Fibroblast of skin of back (primary cell): ENCODE measurements at regions not wholly inside any gene's neighbourhood (a gene's known extent, or its start where the extent isn't known, plus 50 kb on each side); places are given as distances from the start of the nearest gene placed in this dataset.

ENCODE experiments used
- DNase-seq: peaks from one replicate; pipeline ENCODE4 v3.0.0-alpha.2; 2013

DNA sequence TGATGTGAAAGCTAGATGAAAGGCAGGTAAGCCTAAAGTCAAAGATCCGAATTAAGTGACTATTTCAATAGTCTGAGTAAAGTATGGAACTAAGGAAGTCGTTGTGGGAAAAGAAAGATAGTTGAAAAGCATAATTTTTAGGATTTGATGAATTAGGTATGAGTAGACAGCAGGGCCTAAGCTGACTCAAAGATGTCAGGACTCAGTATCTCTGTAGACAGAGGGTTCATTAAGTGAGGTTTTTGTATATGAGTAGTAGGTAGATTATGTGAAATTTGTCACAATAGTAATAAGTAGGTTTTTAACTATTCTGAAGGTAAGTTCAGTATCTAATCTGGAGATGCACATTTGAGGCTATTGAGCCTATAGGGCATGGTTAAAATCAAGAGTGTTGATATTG is 196.4 kb downstream of the RASSF9 start:
- DNase-seq: no peak

DNA sequence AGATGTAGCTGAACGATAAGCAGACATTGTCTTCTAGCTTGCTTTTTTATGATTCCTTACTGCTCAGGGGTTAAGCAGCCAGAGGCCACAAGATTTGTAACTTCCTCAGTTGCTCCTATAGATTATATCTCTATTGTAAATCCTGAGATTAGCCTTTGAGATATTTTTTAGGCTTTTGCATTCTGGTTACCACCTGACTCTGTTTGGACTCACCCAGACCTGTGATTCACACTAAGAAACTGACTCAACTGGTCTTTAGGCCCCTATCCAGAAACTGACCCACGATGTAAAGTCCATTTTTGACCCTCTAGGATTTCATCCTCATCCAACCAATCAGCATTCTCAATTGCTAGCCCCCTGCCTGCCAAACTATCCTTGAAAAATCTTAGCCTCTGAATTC is 194.4 kb downstream of the RASSF9 start:
- DNase-seq: no peak

DNA sequence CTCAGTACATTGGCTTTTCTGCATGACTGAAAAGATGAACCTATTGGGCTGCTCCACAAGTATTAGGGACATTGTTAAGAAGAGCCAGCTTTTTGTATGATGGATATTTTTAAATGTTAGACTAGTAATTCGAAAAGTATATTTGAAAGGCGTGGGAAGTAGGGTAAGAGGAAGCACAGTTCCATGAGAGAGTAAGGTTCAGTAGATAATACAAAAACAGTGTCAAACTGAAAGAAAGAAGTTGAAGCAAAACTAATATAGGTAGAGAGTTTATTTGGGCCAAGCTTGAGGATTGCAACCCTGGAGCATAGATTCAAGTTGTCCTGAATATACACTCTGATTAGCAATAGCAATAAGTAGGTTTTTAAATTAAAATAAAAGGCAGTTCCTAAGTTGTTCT is 193.9 kb downstream of the RASSF9 start:
- no peak for DNase-seq

DNA sequence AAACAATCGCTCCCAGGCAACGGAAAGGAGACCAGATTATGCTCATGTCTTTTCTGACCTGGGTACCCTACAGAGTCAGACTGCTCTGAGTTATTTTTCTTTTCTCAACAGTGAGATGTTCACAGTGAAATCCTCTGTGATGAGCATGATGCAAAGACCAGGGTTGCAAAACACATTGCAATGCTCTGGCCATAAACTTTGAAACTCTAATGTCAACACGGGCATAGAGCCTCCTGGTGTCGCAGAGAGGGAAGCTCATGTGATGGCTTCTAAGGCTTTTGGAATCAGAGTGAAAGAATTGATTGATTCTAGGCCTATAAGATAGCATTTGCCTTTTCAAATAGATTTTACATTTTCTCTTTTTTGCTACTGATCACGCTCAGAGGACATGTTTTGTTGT is 193.4 kb downstream of the RASSF9 start:
- DNase-seq: peak; percentile 5

DNA sequence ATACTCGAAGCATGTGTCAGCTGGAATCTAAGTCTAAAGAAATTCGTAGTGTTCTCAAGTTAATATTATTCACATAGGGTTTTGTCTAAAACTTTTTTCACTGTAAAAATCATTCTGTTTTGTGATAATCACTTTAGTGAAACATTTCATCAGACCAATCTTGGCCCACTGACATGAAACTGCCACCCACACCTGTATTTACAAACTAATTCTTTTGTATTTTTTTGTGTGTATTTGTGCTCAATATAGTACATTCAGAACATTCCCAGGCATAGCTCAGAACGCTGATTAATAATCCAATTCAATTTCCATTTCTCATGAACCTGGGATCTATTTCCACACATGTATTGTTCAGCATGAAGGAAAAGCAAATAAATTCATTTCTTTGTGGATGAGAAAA is 191.7 kb downstream of the RASSF9 start:
- DNase-seq: peak; percentile 12

DNA sequence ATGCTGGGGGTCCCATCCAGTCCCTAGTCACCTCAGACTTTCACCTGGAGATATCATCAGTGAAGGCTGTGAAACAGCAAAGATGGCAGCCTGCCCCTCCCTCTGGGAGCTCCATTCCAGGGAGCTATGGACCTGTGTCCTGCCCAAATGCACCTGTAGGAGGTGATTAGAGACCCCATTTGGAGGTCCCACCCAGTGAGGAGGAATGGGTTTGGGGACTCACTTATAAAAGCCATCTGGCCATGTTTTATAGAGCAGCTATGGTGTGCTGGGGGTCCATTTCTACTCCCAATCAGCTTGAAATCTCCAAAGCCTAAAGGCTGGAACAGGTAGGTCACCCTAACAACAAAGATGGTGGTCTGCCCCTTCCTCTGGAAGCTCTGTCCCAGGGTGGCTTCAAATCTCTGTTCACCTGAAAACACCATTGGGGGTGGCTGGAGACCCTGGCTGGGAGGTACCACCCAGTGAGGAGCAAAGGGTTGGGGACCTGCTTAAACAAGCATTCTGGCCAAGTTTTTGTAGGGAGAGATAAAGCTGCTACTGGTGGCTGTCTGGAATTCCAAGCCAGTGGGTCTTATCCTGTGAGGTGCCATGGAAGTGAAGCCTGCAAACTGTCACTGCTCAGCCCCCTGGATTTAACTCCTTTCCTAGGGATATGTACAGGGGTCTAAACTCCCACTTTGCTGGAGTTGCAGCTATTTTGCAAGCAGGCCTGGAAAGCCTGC is 182.3 kb downstream of the RASSF9 start:
- DNase-seq: no peak

DNA sequence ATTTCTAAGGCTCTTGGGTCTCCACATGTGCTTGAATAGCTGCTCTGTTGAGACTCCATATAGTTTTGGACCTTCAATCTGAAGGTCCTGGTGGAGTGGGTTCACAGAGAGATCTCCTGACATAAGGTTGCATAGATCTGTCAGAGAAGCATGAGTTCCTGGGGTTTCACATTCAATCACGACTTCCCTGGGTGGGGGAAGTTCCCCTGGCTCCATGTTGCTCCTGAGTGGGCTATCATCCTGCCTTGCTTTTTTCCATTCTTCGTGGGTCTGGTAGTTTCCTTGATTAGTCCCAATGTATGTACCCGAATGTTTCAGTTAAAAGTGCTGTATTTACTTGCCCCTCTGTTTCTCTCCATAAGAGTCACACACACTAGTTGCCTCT is 181.8 kb downstream of the RASSF9 start:
- DNase-seq: no peak

DNA sequence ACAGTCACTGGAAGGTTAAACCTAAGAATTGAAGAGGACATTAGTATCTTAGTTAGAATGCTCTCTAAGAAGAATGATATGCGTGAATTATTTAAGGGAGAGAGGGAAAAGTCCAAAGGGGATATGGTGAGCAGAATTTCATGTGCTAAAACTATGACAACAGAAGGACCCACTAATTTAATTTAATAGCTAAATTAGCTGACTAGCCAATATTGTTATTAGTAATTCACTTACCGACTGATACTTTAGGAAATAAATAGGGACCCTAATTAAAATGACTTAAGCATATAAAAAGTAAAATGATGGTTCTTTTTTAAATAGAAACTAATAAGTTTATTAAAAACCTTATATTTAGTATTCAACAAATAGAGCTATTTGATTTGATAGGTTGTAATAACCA is 179.6 kb downstream of the RASSF9 start:
- no peak for DNase-seq

DNA sequence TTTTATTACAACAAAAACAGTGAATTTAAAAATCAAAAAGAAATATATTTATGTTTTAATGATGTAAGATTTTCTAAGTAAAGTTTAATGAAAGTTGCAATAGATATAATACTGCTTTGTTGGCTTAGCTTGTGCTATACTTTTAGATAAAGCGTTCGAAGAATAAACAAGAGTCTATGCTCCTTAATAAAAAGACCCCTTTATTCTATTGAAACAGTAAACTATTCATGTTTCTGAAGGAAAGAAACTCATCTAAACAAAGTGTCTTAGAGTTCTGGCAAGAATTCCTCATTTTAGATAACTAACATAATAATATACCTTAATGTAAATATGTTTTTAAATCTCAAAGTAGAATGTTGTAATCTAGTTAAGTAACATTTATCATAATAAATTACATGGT is 179.0 kb downstream of the RASSF9 start:
- no peak for DNase-seq

DNA sequence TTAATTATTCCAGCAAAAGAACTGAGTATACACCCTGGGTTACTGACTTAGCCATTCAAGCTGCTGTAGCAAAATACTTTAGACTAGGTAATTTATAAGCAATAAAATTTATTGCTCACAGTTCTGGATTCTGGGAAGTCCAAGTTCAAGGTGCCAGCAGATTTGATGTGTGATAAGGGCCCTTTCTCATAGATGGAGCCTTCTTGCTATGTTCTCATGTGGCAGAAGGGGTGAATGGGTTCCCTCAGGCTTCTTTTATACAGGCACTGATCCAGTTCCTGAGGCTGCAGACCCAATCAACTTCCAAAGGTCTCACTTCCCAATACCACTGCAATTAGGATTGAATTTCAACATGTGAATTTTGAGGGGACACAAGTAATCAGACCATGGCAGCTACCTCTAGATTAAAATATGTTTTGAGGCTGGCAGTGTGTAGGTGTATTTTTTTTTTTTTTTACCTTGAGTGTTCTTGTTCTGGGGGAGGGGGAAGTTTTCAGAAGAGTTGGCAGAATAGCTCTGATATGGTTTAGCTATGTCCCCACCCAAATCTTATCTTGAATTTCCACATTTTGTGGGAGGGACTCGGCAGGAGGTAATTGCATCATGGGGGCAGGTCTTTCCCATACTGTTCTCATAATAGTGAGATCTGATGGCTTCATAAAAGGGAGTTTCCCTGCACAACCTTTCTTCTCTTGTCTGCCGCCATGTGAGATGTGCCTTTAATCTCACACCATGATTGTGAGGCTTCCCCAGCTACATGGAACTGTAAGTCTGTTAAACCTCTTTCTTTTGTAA is 178.2 kb downstream of the RASSF9 start:
- no peak for DNase-seq

DNA sequence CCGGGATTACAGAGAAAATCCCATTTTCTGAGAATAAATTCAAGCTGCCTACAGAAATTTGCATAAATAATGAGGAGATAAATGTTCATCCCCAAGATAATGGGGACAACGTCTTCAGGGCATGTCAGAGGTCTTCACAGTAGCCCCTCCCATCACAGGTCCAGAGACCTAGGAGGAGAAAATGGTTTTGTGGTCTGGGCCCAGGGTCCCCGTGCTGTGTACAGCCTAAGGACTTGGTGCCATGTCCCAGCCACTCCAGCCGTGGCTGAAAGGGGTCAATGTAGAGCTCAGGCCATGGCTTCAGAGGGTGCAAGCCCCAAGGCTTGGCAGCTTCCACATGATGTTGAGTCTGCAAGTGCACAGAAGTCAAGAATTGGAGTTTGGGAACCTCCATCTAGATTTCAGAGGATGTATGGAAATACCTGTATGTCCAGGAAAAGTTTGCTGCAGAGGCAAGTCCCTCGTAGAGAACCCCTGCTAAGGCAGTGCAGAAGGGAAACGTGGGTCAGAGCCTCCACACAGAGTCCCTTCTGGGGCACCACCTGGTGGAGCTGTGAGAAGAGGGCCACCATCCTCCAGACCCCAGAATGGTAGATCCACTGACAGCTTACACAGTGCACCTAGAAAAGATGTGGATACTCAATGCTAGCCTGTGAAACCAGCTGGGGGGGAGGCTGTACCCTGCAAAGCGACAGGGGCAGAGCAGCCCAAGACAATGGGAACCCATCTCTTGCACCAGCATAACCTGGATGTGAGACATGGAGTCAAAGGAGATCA is 176.3 kb downstream of the RASSF9 start:
- DNase-seq: no peak

DNA sequence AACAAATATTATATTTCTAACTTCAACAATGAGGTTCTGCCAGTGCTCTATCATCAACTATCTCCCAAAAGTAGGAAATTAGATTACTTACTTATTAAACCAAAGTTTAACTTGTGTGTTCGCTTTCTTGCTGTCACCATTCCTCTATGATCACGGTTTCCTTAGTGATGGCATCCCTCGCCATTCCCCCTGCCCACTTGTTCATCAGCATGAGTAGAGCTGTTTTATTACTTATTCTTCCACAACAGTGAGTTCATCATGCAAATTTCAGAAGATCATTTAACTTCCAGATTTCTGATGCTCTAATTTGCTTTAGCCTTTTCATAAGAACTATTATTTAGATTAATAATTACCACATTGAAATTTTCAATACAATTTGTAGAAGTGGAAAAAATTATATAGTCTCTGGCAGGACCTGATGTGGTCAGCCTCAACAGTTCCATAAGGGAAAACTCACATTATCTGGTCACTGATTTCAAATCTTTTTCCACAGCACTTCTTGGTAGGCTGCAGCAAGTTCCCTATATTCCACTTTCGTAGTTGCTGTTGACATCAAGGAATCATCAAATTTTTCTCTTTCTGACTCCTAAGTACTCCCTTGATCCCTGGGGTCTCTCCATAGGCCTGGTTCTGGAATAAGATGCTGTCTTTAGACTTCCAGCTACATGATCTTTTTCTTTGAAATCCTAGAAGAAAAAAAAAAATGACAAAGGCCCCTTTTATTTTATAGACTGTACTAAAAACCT is 174.6 kb downstream of the RASSF9 start:
- DNase-seq: no peak

DNA sequence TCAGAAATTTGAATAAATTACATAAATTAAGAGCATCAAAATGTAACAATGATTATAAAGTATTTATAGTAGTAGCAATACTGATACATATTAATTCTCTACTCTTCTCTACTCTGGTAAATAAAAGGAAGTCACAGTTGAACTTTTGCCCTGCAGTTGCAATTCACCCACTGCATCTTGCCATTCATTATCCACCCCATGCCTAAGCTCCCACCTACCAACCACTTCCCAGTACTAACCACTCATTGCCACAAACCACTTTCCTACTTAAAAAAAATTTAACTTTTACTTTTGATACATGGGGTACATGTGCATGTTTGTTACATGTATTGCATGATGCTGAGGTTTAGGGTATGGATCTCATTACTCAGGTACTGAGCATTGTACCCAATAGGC is 174.0 kb downstream of the RASSF9 start:
- no peak for DNase-seq

DNA sequence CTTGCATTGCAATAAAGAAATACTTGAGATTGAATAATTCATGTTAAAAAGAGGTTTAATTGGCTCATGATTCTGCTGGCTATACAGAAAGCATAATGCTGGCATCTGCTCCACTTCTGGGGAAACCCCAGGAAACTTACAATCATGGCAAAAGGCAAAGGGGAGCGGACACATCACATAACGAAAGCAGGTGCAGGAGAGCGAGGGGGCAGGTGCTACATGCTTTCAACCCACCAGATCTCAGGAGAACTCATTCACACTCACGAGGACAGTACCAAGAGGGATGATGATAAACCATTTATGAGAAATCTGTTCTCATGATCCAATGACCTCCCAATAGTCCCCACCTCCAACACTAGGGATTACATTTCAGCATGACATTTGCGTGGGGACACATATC is 172.6 kb downstream of the RASSF9 start:
- DNase-seq: no peak

DNA sequence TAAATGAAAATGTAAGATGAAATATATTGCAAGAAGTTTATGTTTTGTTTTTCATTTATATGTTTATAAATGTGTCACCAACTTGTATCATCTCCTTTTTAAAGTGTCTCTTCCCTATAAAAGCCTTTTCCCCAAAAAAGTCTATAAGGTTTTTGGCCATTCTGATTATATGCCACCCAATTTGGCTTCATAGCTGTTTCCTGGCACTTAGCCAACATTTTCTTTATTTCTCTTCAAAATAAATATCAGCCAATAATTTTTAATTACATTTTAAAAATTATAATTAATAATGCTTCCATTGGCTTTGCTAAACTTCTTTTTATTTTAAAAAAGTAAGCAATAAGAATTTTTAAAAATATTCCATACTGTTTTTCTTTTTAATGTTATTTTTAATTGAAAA is 171.8 kb downstream of the RASSF9 start:
- no peak for DNase-seq

DNA sequence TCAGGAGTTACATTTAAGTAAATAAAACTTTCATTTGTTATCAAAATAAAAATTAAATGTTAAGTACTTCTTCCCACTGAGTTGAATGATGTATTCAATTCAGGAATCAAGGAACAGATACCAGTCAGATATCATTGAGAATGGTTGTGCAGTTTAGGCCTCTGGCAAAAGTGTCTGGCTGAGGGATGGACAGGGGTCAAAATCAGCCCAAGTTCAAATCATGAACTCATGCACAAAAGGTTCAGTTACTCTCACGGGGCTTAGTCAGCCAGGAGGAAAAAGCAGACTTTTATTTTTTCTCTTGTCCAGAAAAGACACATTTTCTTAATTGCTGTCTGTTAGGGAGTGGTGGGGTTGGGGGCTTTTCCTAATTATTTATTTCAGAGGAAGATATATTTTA is 166.3 kb downstream of the RASSF9 start:
- DNase-seq: no peak

DNA sequence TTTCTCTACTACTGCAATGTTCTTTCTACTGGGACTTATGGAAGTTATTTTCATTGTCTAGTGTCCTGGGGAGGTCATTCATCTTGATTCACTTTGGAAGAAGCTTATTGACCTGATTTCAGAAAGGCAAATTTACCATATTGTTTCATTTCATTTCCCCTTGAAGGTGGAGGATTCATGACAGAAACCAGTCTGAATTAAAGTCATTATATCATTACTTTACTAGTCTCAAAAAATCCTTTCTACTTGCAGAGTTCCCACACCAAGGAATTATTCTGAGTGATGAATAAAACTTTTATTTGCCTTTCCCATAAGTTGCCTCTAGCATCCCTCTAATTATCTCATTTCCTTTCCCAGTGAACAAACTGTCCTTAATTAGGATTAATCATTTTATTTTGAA is 163.8 kb downstream of the RASSF9 start:
- DNase-seq: no peak

DNA sequence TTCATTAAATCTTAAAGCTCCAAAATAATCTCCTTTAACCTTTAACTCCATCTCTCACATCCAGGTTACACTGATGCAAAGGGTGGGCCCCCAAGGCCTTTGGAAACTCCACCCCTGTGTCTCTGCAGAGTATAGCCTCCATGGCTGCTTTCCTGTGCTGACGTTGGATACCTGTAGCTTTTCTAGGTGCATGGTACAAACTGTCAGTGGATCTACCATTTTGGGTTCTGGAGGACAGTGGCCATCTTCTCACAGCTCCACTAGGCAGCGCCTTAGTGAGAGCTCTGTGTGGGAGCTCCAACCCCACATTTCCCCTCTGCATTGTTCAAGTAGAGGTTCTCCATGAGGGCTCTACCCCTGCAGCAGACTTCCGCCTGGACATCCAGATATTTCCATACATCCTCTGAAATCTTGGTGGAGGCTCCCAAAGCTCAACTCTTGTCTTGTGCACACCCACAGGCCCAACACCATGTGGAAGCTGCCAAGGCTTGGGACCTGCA is 162.2 kb downstream of the RASSF9 start:
- DNase-seq: no peak

DNA sequence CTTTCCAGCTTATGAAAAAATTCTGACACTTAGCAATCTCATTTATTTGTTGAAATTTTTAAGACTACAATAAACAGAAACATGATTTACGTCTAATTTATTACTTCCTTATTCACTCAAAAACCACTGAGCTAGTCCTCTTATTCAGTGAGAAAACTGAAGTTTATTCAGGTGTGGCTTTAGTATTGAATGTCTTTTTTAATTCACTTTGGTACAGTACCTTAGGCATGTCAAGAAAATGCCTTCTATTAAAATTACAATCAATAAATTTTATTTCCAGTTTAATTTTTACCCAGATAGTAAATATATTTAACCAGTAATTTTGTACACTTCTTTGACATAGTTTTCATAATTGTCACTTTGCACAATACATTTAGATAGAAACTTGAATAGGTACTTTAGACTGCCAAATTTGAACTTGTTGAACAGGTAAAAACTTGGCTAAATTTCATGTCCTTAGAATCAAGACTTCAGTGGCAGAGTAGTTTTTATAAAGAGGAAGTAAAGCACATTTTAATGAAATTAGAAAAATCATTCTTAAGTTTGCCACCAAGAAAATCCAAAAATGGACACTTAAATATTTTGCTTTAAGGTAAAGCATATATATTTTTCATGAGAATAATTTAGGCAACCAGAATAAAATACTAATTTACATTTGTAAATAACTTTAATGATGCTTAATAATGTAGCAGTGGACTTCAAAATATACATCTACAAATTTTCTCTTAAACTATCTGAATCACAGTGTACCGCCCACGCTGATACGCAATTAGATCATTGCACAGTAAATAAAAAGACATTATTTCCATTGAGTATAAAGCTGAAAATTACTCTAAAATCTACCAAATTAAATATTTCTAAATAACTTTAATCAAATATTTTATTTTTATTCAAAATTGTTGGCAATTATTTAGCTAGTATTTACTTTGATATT is 159.1 kb downstream of the RASSF9 start:
- DNase-seq: no peak

DNA sequence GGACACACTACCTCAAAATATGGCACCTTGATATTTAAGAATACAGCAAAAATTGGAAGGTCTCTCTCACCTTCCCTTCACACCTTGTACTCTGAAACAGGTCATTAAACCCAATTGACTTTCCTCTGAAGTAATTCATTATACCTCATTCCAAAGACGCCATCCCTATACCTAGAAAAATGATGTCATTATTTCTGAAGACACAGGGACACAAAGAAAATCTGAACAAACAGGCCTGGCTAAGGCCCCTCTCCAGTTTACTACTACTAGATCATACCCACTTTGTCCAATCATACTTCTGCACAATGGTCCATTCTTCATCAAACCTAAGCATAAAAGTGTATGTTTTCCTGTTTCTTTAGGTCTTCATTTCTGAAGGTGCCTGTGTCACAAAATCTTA is 156.9 kb downstream of the RASSF9 start:
- no peak for DNase-seq

DNA sequence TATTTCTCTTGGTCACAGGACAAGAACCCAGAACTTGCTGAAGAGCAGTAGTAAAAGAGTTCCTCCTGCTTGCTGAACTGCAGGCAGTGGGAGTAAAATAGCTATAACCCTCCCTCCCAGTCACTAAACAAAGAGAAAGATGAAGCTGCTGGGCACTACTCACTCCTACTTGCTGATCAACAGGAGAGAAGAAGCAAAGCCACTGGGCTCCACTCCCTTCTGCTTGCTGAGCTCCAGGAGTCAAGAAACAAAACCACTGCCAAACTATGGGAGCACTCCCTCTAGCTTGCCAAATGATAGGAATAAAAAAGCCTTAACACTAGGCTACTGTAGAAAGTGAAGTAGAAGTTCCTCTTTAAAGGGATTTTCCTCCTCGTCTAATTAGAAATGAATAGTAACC is 155.3 kb downstream of the RASSF9 start:
- no peak for DNase-seq

DNA sequence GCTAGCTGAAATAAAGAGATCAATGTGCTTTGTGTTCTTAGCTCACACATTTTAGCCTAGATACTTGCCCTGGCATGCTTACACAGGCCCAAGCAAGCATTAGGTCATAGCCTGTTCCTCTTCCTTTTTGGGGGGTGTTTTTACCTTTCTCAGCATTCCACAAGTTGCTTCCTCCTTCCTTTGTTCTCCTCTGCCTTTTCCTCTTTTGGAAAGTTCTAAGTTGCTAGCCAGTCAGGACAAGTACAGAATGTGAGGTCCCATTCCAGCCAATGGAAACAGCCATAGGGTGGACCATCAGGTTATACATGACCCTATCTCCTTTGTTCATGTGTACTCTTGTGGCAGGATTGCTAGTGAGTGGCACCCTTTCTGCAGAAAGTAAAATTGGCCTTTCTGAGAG is 154.9 kb downstream of the RASSF9 start:
- no peak for DNase-seq
